ENCODE measurements at regions not wholly inside any gene's neighbourhood (a gene's known extent, or its start where the extent isn't known, plus 50 kb on each side); places are given as distances from the start of the nearest gene placed in this dataset.

DNA sequence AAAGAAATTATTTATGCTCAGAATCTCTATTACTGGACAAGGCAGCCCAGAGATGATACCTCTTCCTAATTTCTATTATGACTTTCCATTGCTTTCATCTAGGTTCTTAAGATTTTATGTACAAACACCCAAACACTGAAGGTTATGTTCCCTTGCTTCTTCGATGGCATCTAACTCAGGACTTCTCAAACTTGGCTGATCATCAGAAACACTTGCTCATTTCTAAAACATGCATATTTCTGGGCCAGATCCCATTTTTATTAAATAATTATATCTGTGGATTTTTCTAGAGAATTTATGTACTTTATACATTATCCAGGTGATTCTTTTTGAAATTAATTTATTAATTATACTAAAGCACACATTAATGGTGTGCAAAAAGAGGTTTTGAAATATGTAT is 482.4 kb upstream of the NR2F2 start:
- Mint-ChIP-seq H3K4me3 (no peak overlapping the region), H3K9me3 (no peaks in the 10 kb centered on the region), H3K4me1 (peaks cover 19% of the 10 kb centered on the region), H3K27me3 (ENCODE audit: low read depth) (peaks cover 3% of the 10 kb centered on the region; the same call in 1 of the 2 replicates), H3K36me3 (no peaks in the 10 kb centered on the region), H3K27ac (no peak overlapping the region)
- ChIA-PET POLR2A (no interaction called here), CTCF (no interaction called here)
- TF ChIP-seq TEAD1 (CRISPR knock-in tag; IDR thresholded peaks at IDR 0.05) (no peak), OVOL2 (CRISPR knock-in tag; IDR thresholded peaks at IDR 0.05; ENCODE audit: borderline replicate concordance) (no peak), ZNF317 (CRISPR knock-in tag; IDR thresholded peaks at IDR 0.05; ENCODE audit: borderline replicate concordance, low read depth) (no peak), MYBL2 (CRISPR knock-in tag; IDR thresholded peaks at IDR 0.05) (no peak)
- TF ChIP-seq, protein P1, sequence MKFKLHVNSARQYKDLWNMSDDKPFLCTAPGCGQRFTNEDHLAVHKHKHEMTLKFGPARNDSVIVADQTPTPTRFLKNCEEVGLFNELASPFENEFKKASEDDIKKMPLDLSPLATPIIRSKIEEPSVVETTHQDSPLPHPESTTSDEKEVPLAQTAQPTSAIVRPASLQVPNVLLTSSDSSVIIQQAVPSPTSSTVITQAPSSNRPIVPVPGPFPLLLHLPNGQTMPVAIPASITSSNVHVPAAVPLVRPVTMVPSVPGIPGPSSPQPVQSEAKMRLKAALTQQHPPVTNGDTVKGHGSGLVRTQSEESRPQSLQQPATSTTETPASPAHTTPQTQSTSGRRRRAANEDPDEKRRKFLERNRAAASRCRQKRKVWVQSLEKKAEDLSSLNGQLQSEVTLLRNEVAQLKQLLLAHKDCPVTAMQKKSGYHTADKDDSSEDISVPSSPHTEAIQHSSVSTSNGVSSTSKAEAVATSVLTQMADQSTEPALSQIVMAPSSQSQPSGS (CRISPR knock-in tag; IDR thresholded peaks at IDR 0.05; ENCODE audit: borderline replicate concordance, low read depth), result no peak
- TF ChIP-seq, protein P2, sequence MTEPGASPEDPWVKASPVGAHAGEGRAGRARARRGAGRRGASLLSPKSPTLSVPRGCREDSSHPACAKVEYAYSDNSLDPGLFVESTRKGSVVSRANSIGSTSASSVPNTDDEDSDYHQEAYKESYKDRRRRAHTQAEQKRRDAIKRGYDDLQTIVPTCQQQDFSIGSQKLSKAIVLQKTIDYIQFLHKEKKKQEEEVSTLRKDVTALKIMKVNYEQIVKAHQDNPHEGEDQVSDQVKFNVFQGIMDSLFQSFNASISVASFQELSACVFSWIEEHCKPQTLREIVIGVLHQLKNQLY (CRISPR knock-in tag; IDR thresholded peaks at IDR 0.05), result no peak
- TF ChIP-seq, protein P3, sequence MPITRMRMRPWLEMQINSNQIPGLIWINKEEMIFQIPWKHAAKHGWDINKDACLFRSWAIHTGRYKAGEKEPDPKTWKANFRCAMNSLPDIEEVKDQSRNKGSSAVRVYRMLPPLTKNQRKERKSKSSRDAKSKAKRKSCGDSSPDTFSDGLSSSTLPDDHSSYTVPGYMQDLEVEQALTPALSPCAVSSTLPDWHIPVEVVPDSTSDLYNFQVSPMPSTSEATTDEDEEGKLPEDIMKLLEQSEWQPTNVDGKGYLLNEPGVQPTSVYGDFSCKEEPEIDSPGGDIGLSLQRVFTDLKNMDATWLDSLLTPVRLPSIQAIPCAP (CRISPR knock-in tag; IDR thresholded peaks at IDR 0.05), result no peak
- TF ChIP-seq, protein P4, sequence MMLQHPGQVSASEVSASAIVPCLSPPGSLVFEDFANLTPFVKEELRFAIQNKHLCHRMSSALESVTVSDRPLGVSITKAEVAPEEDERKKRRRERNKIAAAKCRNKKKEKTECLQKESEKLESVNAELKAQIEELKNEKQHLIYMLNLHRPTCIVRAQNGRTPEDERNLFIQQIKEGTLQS (CRISPR knock-in tag; conservative IDR thresholded peaks at IDR 0.05), result no peak
- DNase-seq (ENCODE audit: low spot score) (no peak), ATAC-seq (no peak)

DNA sequence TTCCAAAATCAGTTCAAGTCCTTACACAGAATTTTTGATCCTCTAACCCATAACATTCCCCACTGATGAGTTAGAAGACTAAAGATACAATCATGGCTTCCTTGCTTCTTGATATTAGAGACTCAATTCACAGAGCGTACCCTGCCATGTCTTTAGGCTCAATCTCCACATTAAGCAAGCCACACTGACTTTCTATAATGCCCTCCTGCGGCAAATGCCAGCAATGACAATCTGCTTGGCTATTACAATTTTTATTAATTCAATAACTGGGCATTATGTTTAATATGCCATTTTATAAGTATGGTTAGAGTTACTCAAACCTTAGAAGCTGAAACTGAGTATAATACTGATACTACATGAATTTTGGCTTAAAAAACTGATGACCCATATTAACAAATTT is 479.7 kb upstream of the NR2F2 start:
- DNase-seq (ENCODE audit: low spot score), result no peak
- Mint-ChIP-seq H3K4me1 (peaks cover 5% of the 10 kb centered on the region), H3K4me3 (no peak overlapping the region), H3K27ac (no peak overlapping the region), H3K27me3 (ENCODE audit: low read depth) (no peaks in the 10 kb centered on the region), H3K36me3 (no peaks in the 10 kb centered on the region), H3K9me3 (no peaks in the 10 kb centered on the region)
- no peak for ATAC-seq
- ChIA-PET CTCF (no interaction called here), POLR2A (no interaction called here)
- TF ChIP-seq RELA (CRISPR knock-in tag; IDR thresholded peaks at IDR 0.05; ENCODE audit: borderline replicate concordance) (no peak), NR1H2 (CRISPR knock-in tag; IDR thresholded peaks at IDR 0.05) (no peak), SOX15 (CRISPR knock-in tag; IDR thresholded peaks at IDR 0.05) (no peak)

DNA sequence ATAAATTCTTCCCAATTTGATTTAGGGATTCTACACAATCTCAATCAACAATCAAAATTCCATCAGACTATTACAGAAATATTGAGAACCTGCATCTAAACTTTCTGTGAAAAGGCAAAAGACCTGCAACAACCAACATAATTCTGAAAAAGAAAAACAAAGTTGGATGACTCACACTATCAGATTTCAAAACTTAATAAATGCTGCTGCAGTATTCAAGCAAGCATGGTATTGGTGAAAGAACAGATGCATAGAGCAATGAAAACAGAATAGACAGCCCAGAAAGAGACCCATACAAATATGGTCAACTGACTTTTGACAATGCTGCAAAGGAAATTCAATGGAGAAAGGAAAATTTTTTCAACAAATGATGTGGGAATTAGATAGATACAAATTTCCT is 477.1 kb upstream of the NR2F2 start:
- ChIA-PET POLR2A (no interaction called here), CTCF (no interaction called here)
- Mint-ChIP-seq H3K9me3 (no peaks in the 10 kb centered on the region), H3K27me3 (ENCODE audit: low read depth) (no peaks in the 10 kb centered on the region), H3K27ac (no peak overlapping the region), H3K4me3 (no peak overlapping the region), H3K36me3 (no peaks in the 10 kb centered on the region), H3K4me1 (peaks cover 6% of the 10 kb centered on the region; the same call in 1 of the 2 replicates)
- DNase-seq (ENCODE audit: low spot score) (no peak), ATAC-seq (no peak)
- TF ChIP-seq, protein P5, sequence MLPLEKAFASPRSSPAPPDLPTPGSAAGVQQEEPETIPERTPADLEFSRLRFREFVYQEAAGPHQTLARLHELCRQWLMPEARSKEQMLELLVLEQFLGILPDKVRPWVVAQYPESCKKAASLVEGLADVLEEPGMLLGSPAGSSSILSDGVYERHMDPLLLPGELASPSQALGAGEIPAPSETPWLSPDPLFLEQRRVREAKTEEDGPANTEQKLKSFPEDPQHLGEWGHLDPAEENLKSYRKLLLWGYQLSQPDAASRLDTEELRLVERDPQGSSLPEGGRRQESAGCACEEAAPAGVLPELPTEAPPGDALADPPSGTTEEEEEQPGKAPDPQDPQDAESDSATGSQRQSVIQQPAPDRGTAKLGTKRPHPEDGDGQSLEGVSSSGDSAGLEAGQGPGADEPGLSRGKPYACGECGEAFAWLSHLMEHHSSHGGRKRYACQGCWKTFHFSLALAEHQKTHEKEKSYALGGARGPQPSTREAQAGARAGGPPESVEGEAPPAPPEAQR (CRISPR knock-in tag; IDR thresholded peaks at IDR 0.05), result no peak
- TF ChIP-seq NFATC4 (CRISPR knock-in tag; IDR thresholded peaks at IDR 0.05), result no peak
- no peak for TF ChIP-seq ZNF416 (CRISPR knock-in tag; IDR thresholded peaks at IDR 0.05)
- TF ChIP-seq, protein P6, sequence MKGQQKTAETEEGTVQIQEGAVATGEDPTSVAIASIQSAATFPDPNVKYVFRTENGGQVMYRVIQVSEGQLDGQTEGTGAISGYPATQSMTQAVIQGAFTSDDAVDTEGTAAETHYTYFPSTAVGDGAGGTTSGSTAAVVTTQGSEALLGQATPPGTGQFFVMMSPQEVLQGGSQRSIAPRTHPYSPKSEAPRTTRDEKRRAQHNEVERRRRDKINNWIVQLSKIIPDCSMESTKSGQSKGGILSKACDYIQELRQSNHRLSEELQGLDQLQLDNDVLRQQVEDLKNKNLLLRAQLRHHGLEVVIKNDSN (CRISPR knock-in tag; IDR thresholded peaks at IDR 0.05), result no peak
- TF ChIP-seq, protein P7, sequence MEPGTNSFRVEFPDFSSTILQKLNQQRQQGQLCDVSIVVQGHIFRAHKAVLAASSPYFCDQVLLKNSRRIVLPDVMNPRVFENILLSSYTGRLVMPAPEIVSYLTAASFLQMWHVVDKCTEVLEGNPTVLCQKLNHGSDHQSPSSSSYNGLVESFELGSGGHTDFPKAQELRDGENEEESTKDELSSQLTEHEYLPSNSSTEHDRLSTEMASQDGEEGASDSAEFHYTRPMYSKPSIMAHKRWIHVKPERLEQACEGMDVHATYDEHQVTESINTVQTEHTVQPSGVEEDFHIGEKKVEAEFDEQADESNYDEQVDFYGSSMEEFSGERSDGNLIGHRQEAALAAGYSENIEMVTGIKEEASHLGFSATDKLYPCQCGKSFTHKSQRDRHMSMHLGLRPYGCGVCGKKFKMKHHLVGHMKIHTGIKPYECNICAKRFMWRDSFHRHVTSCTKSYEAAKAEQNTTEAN (CRISPR knock-in tag; IDR thresholded peaks at IDR 0.05), result no peak
- TF ChIP-seq, protein P8, sequence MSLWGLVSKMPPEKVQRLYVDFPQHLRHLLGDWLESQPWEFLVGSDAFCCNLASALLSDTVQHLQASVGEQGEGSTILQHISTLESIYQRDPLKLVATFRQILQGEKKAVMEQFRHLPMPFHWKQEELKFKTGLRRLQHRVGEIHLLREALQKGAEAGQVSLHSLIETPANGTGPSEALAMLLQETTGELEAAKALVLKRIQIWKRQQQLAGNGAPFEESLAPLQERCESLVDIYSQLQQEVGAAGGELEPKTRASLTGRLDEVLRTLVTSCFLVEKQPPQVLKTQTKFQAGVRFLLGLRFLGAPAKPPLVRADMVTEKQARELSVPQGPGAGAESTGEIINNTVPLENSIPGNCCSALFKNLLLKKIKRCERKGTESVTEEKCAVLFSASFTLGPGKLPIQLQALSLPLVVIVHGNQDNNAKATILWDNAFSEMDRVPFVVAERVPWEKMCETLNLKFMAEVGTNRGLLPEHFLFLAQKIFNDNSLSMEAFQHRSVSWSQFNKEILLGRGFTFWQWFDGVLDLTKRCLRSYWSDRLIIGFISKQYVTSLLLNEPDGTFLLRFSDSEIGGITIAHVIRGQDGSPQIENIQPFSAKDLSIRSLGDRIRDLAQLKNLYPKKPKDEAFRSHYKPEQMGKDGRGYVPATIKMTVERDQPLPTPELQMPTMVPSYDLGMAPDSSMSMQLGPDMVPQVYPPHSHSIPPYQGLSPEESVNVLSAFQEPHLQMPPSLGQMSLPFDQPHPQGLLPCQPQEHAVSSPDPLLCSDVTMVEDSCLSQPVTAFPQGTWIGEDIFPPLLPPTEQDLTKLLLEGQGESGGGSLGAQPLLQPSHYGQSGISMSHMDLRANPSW (CRISPR knock-in tag; conservative IDR thresholded peaks at IDR 0.05; ENCODE audit: low read depth), result no peak
- TF ChIP-seq FOXJ3 (CRISPR knock-in tag; IDR thresholded peaks at IDR 0.05; ENCODE audit: borderline replicate concordance), result no peak
- no peak for TF ChIP-seq CREB1 (CRISPR knock-in tag; IDR thresholded peaks at IDR 0.05)
- TF ChIP-seq, protein P4 (CRISPR knock-in tag; conservative IDR thresholded peaks at IDR 0.05), result no peak
- no peak for TF ChIP-seq NFE2L1 (CRISPR knock-in tag; IDR thresholded peaks at IDR 0.05)
- TF ChIP-seq SP1 (CRISPR knock-in tag; conservative IDR thresholded peaks at IDR 0.05), result no peak
- no peak for TF ChIP-seq ELF4 (CRISPR knock-in tag; IDR thresholded peaks at IDR 0.05; ENCODE audit: low read depth)
